ENCODE measurements at regions not wholly inside any gene's neighbourhood (a gene's known extent, or its start where the extent isn't known, plus 50 kb on each side); places are given as distances from the start of the nearest gene placed in this dataset.

DNA sequence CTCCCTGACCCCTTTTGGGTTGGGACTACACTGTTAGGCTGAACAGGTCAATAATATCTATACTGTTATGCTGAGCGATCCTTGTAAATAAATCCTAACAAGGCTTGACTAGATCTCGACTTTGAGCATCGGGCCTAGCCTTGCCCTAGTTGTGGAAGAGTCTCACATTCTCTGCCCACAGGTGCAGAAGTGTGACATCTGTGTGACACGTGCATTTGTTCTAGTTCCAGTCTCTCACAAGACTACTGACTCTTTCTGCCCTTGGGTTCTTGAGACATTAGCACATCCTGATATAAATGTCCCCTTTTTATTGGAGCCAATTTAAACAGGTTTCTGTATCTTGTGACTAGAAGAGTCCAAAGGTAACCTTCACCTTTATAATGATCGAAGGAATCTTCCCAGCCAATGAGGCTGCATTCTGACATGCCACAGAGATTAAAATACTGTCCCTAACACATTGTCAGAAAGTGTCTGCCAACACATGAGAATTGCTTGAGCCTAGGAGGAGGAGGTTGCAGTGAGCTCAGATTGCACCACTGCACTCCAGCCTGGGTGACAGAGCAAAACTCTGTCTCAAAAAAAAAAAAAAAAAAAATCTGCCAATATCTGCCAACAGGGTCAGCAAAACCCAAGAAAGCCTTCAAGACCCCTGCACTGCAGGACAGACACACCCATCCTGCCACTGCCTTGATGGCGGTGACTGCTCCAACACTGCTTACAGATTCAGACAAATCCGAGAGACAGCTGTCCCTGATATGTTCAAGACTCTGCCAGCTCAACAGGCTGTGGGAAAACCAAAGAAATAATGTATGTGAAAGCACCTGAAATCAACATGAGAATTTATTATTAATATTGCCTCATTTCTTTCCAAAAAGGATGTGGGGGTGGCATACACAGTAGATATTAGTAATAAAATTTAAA lies 56.5 kb upstream of the PSEN2 start:
- H4K8ac ChIP-seq (ENCODE audit: extremely low read depth, insufficient read depth, low read length), result no peak overlapping the region
- 93% methylated on average over 7 of the region's 7 CpGs; no CpG with 5 or more reads in 1 of the 2 experiments for WGBS, 2 experiments (ENCODE audit: extremely low coverage in 1 of 2, insufficient coverage in 1 of 2, insufficient read length in 1 of 2, insufficient replicate concordance in 2 of 2, low coverage in 1 of 2, low lambda C conversion rate in 2 of 2, missing lambda C conversion rate in 1 of 2)
- no peak overlapping the region for H2BK120ac ChIP-seq (replicated peaks; ENCODE audit: low read depth, low read length)
- H3K79me2 ChIP-seq (ENCODE audit: control insufficient read depth in 1 of 2, insufficient read depth in 2 of 2, low read length in 2 of 2), result no peaks in the 10 kb centered on the region
- peaks cover 0 to 3% (median 1%) of the 10 kb centered on the region in 4 experiments; a peak in 1 of 7 replicates for H3K4me1 ChIP-seq (replicated peaks in 1 of 4; ENCODE audit: control insufficient read depth in 3 of 4, insufficient read depth in 4 of 4, low read length in 3 of 4)
- DNase-seq (ENCODE audit: low read depth in 1 of 2, low spot score in 2 of 2) (no peak), FAIRE-seq (no peak)
- no peak overlapping the region for H2BK20ac ChIP-seq (ENCODE audit: low read length)
- no peaks in the 10 kb centered on the region; the same call in 1 of the 2 replicates for H3K23me2 ChIP-seq (ENCODE audit: low read depth, low read length)
- no peak overlapping the region for H2AFZ ChIP-seq (ENCODE audit: low read length)
- CTCF ChIA-PET (ENCODE audit: partially characterized antibody), result interaction anchor here (0.6 to 3.5 kb wide), 8 partner anchors 15 to 188 kb away, joined by 3 to 12 read pairs (median 4); no protein-coding TSS in a partner anchor
- no peak overlapping the region for H4K91ac ChIP-seq (replicated peaks; ENCODE audit: insufficient read length, low read length)
- H3K23ac ChIP-seq (ENCODE audit: insufficient read length), result no peak overlapping the region
- no peak overlapping the region for H3K4me2 ChIP-seq (ENCODE audit: insufficient read depth in 1 of 2, low read depth in 2 of 2, low read length in 2 of 2)
- no peak overlapping the region for H2BK5ac ChIP-seq (ENCODE audit: low read depth, low read length)
- no peak overlapping the region; a peak in 1 of 7 replicates for H3K9ac ChIP-seq (replicated peaks in 1 of 4; ENCODE audit: extremely low read depth in 1 of 4, low read depth in 3 of 4, low read length in 3 of 4)
- no peak overlapping the region for H3K56ac ChIP-seq (replicated peaks; ENCODE audit: insufficient read length, low read depth, low read length)
- no peaks in the 10 kb centered on the region for H3K9me3 ChIP-seq (ENCODE audit: insufficient read depth in 2 of 2, low read depth in 1 of 2, low read length in 1 of 2)
- H2BK12ac ChIP-seq (ENCODE audit: low read depth, low read length), result no peak overlapping the region
- H2BK15ac ChIP-seq (ENCODE audit: low read length), result no peak overlapping the region
- no peak overlapping the region for H4K5ac ChIP-seq (ENCODE audit: insufficient read length, low read depth, low read length)
- TF ChIP-seq, protein P1, sequence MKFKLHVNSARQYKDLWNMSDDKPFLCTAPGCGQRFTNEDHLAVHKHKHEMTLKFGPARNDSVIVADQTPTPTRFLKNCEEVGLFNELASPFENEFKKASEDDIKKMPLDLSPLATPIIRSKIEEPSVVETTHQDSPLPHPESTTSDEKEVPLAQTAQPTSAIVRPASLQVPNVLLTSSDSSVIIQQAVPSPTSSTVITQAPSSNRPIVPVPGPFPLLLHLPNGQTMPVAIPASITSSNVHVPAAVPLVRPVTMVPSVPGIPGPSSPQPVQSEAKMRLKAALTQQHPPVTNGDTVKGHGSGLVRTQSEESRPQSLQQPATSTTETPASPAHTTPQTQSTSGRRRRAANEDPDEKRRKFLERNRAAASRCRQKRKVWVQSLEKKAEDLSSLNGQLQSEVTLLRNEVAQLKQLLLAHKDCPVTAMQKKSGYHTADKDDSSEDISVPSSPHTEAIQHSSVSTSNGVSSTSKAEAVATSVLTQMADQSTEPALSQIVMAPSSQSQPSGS (IDR thresholded peaks at IDR 0.05; ENCODE audit: low read length), result no peak
- H3K27ac ChIP-seq (ENCODE audit: low read depth, low read length), result no peak overlapping the region
- H3K14ac ChIP-seq (ENCODE audit: insufficient read length), result no peak overlapping the region
- no peak overlapping the region for H2AK5ac ChIP-seq (ENCODE audit: low read depth, low read length)
- H3K36me3 ChIP-seq (ENCODE audit: control insufficient read depth in 2 of 4, insufficient read depth in 4 of 4, low read length in 3 of 4), result no peaks in the 10 kb centered on the region
- no peaks in the 10 kb centered on the region for H4K20me1 ChIP-seq (replicated peaks in 1 of 2; ENCODE audit: control insufficient read depth in 1 of 2, insufficient read depth in 2 of 2, low read length in 2 of 2)
- no peak overlapping the region for H3K18ac ChIP-seq (ENCODE audit: extremely low read depth, low read length)
- H3K27me3 ChIP-seq (replicated peaks in 1 of 4; ENCODE audit: control insufficient read depth in 3 of 4, extremely low read depth in 1 of 4, insufficient read depth in 3 of 4, low read length in 3 of 4), result no peaks in the 10 kb centered on the region
- H3K4ac ChIP-seq (replicated peaks; ENCODE audit: insufficient read length, low read depth, low read length), result no peak overlapping the region
- no peak overlapping the region for H3K4me3 ChIP-seq (ENCODE audit: extremely low read depth in 1 of 4, insufficient read depth in 2 of 4, low read depth in 3 of 4, low read length in 4 of 4)
- no peaks in the 10 kb centered on the region for H3K79me1 ChIP-seq (ENCODE audit: low read depth, low read length)
- POLR2A ChIA-PET (ENCODE audit: partially characterized antibody), result no interaction called here
